ENCODE measurements at regions not wholly inside any gene's neighbourhood (a gene's known extent, or its start where the extent isn't known, plus 50 kb on each side); places are given as distances from the start of the nearest gene placed in this dataset.

DNA sequence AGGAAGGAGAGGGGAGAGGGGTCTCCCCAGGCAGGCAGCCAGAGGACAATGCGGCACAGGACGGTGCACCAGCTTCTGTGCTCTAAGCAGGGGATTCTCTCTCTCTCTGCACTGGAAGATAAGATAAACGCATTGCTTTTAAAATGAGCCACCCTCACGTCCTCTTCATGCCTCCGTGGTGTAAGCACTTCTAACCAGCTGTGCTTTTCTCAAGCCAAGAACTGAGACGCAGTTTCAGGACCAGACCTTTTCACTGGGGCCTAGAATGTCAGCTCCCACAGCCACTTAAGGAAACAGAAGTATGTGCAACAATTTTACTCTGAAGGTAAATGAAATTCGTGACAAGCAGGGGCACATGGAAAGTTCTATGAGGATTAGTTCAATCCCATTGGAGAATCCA, 82.4 kb downstream of the PSMB1 start (continued):
- TF ChIP-seq MYNN (IDR thresholded peaks at IDR 0.05) (no peak), MYNN (CRISPR knock-in tag; IDR thresholded peaks at IDR 0.05) (no peak)

GRCh38 chr6:170464524-170464979, 88.6 kb downstream of the PSMB1 start:
- Histone ChIP-seq H3K36me3 (ENCODE audit: control insufficient read depth, insufficient read depth, low read length) (no peaks in the 10 kb centered on the region), H3K4me2 (ENCODE audit: insufficient read depth, low read length) (no peak overlapping the region), H3K9ac (ENCODE audit: insufficient read depth in 1 of 2, low read depth in 2 of 2, low read length in 2 of 2) (no peak overlapping the region), H3K9me1 (ENCODE audit: control insufficient read depth, insufficient read depth, low read length) (no peaks in the 10 kb centered on the region), H2AFZ (ENCODE audit: low read depth, low read length) (no peak overlapping the region), H3K27ac (ENCODE audit: extremely low read depth, low read depth, low read length) (no peak overlapping the region), H3K4me3 (no peak overlapping the region), H3K9me3 (replicated peaks; ENCODE audit: control insufficient read depth, insufficient read depth, low read depth, low read length) (peaks cover 15% of the 10 kb centered on the region), H3K4me1 (replicated peaks in 1 of 2; ENCODE audit: control insufficient read depth in 2 of 2, insufficient read depth in 2 of 2, low read length in 2 of 2) (peaks cover 0 to 4% of the 10 kb centered on the region in 2 experiments; a peak in 1 of 5 replicates), H3K27me3 (ENCODE audit: control insufficient read depth in 2 of 2, insufficient read depth in 2 of 2, low read length in 2 of 2) (peaks cover 28 to 43% of the 10 kb centered on the region in 2 experiments), H4K20me1 (replicated peaks; ENCODE audit: control insufficient read depth, insufficient read depth, low read length) (no peaks in the 10 kb centered on the region; the same call in 1 of the 2 replicates), H3K79me2 (ENCODE audit: control insufficient read depth, insufficient read depth, low read length) (no peaks in the 10 kb centered on the region)
- in situ Hi-C loops (cut with MboI) (no loop called here), intact Hi-C loops (cut with micrococcal nuclease) (no loop called here)
- POLR2A ChIA-PET: no interaction called here
- 1% methylated on average over 7 of the region's 7 CpGs for WGBS (ENCODE audit: insufficient coverage, low coverage, missing lambda C conversion rate)
- DNase-seq (ENCODE audit: extremely low read depth in 1 of 4, low spot score in 3 of 4) (no peak), FAIRE-seq (no peak), ATAC-seq (no peak)
- no TSS peak for BruUV-seq (replicated peaks)
- no peak for TF ChIP-seq ELF2 (CRISPR knock-in tag; IDR thresholded peaks at IDR 0.05)
- TF ChIP-seq POLR2AphosphoS2 (IDR thresholded peaks at IDR 0.05; ENCODE audit: low read length): no peak
- TF ChIP-seq ESRRB (CRISPR knock-in tag; IDR thresholded peaks at IDR 0.05; ENCODE audit: borderline replicate concordance): no peak
- TF ChIP-seq NEUROD1 (IDR thresholded peaks at IDR 0.05; ENCODE audit: borderline replicate concordance, low read depth, low read length, partially characterized antibody): no peak
- no peak for TF ChIP-seq MAFG (tag; conservative IDR thresholded peaks at IDR 0.05)
- no peak for TF ChIP-seq MCM3 (IDR thresholded peaks at IDR 0.05)
- no peak for TF ChIP-seq CCAR2 (IDR thresholded peaks at IDR 0.05; ENCODE audit: low read depth, low read length)
- TF ChIP-seq MTF1 (CRISPR knock-in tag; IDR thresholded peaks at IDR 0.05; ENCODE audit: borderline replicate concordance): no peak
- TF ChIP-seq EP400 (IDR thresholded peaks at IDR 0.05): no peak
- no peak for TF ChIP-seq JUND (IDR thresholded peaks at IDR 0.05; ENCODE audit: borderline replicate concordance, low read depth, low read length)
- no peak for TF ChIP-seq JUND (tag; IDR thresholded peaks at IDR 0.05; ENCODE audit: borderline replicate concordance, low read depth, low read length)
- no peak for TF ChIP-seq ZNF583 (CRISPR knock-in tag; IDR thresholded peaks at IDR 0.05)
- CTCF ChIA-PET (ENCODE audit: low intra/inter-chr PET ratio): no interaction called here
